HepG2 (cell line): ENCODE measurements at regions not wholly inside any gene's neighbourhood (a gene's known extent, or its start where the extent isn't known, plus 50 kb on each side); places are given as distances from the start of the nearest gene placed in this dataset.

ENCODE experiments used
- ATAC-seq: fragments of 200-7000 bp; cut with Tn5 transposase; 3 replicates; pipeline ENCODE4 v1.9.1; 2020; ENCODE audit warnings: mild to moderate bottlenecking, moderate library complexity
- BruUV-seq: library from RNA; stranded (reverse); fragments of 400-500 nt; replicated peaks from 2 replicates; lab custom pipeline; 2021; lab: Mats Ljungman, UMichigan
- CTCF ChIA-PET: fragments of 300-600 bp; formaldehyde crosslinking; extraction: SDS; loops from one replicate; lab custom pipeline; 2021; ENCODE audit warnings: low total read pairs, inconsistent platforms, low intra/inter-chr PET ratio; lab: Yijun Ruan, JAX
- POLR2A ChIA-PET: fragments of 350-600 bp; sonication (Branson Sonifier 250); formaldehyde crosslinking; loops from one replicate; lab custom pipeline; 2020; ENCODE audit warnings: antibody characterized with exemption, inconsistent platforms; lab: Yijun Ruan, JAX
- DNase-seq: peaks from one replicate; pipeline ENCODE4 v3.0.0-alpha.2; 2015; ENCODE audit warnings: low spot score
- FAIRE-seq: peaks from 3 replicates; lab custom pipeline; 2011; peaks lifted over from hg19 to GRCh38; lab: Jason Lieb, UNC
- H2AFZ ChIP-seq: one replicate; pipeline ENCODE4 v1.6.1; 2011; ENCODE audit warnings: low read length, inconsistent platforms
- H3K27ac ChIP-seq: fragments of 300-600 bp; 3 replicates; pipeline ENCODE4 v1.8.0; 2011; ENCODE audit warnings: mixed run types, mild to moderate bottlenecking, mixed read lengths, low read length, inconsistent platforms; ENCODE audit not compliant: insufficient read depth; ENCODE audit errors: extremely low read length
- H3K27me3 ChIP-seq, 2 experiments: fragments of 200-600 bp in 1 of 2; 2 replicates in 1 of 2; 3 replicates in 1 of 2; pipeline versions ENCODE4 v1.6.0 to v1.8.0; 2011; ENCODE audit warnings: low read length in 2 of 2, mild to moderate bottlenecking in 2 of 2, moderate library complexity in 2 of 2, inconsistent platforms in 1 of 2; ENCODE audit not compliant: insufficient read depth in 2 of 2, control insufficient read depth in 1 of 2
- H3K36me3 ChIP-seq, 2 experiments: fragments of 200-600 bp in 1 of 2; replicated peaks in 1 of 2; 2 replicates in 1 of 2; 3 replicates in 1 of 2; pipeline versions ENCODE4 v1.5.1 to v1.8.0; 2011; ENCODE audit warnings: low read length in 2 of 2, inconsistent platforms in 1 of 2; ENCODE audit not compliant: insufficient read depth in 2 of 2, control insufficient read depth in 1 of 2
- H3K4me1 ChIP-seq: 2 replicates; pipeline ENCODE4 v1.5.1; 2012; ENCODE audit warnings: low read length, inconsistent platforms; ENCODE audit not compliant: insufficient read depth
- H3K4me2 ChIP-seq: 2 replicates; pipeline ENCODE4 v1.6.0; 2011; ENCODE audit warnings: low read depth, low read length, inconsistent platforms
- H3K4me3 ChIP-seq, 3 experiments: fragments of 200-600 bp in 1 of 3; sonication (generic), shearing (Covaris generic) in 1 of 3; replicated peaks in 1 of 3; 2 replicates each; pipeline ENCODE4 v1.5.1; 2011 to 2016; ENCODE audit warnings: low read length in 3 of 3, inconsistent platforms in 2 of 3, low read depth in 2 of 3, mild to moderate bottlenecking in 2 of 3, control low read depth in 1 of 3, mixed read lengths in 1 of 3; ENCODE audit not compliant: insufficient read depth in 1 of 3
- H3K79me2 ChIP-seq: one replicate; pipeline ENCODE4 v1.6.1; 2011; ENCODE audit warnings: low read length, inconsistent platforms; ENCODE audit not compliant: insufficient read depth
- H3K9ac ChIP-seq: 2 replicates; pipeline ENCODE4 v1.6.0; 2011; ENCODE audit warnings: mild to moderate bottlenecking, low read depth, low read length, inconsistent platforms; ENCODE audit not compliant: insufficient read depth
- H3K9me3 ChIP-seq: 2 replicates; pipeline ENCODE4 v1.5.1; 2012; ENCODE audit warnings: mild to moderate bottlenecking, low read length
- H4K20me1 ChIP-seq: 2 replicates; pipeline ENCODE4 v1.6.0; 2011; ENCODE audit warnings: inconsistent platforms, mild to moderate bottlenecking, low read length, moderate library complexity; ENCODE audit not compliant: insufficient read depth
- ATF5 ChIP-seq: sonication (generic); formaldehyde crosslinking; IDR thresholded peaks from 2 replicates; pipeline ENCODE4 v1.4.0; 2020; ENCODE audit warnings: mild to moderate bottlenecking, low read depth, missing genetic modification reagents
- DR1 ChIP-seq: sonication (generic); formaldehyde crosslinking; IDR thresholded peaks from 2 replicates; pipeline ENCODE4 v1.8.0; 2021; ENCODE audit warnings: mild to moderate bottlenecking, missing genetic modification reagents, inconsistent platforms
- ISX ChIP-seq: sonication (generic); formaldehyde crosslinking; conservative IDR thresholded peaks from 2 replicates; pipeline ENCODE4 v1.5.0; 2020; ENCODE audit warnings: missing genetic modification reagents
- MXD4 ChIP-seq: IDR thresholded peaks from 2 replicates; pipeline ENCODE4 v1.6.1; 2016; ENCODE audit warnings: mild to moderate bottlenecking, missing biosample characterization, missing genetic modification reagents
- PHF20 ChIP-seq: sonication (generic); formaldehyde crosslinking; IDR thresholded peaks from 2 replicates; pipeline ENCODE4 v1.5.0; 2020; ENCODE audit warnings: mild to moderate bottlenecking, missing genetic modification reagents
- XRCC5 ChIP-seq: fragments of 200-400 bp; formaldehyde crosslinking; optimal IDR thresholded peaks from 2 replicates; pipeline ENCODE3; 2017; ENCODE audit warnings: mild to moderate bottlenecking, low read length
- ZBTB43 ChIP-seq: sonication (generic); formaldehyde crosslinking; conservative IDR thresholded peaks from 2 replicates; pipeline ENCODE4 v1.4.0; 2020; ENCODE audit warnings: missing genetic modification reagents
- ZEB1 ChIP-seq: IDR thresholded peaks from 2 replicates; pipeline ENCODE4 v1.6.1; 2012; ENCODE audit warnings: mild to moderate bottlenecking, low read depth, inconsistent platforms; ENCODE audit not compliant: insufficient replicate concordance
- ZKSCAN1 ChIP-seq: fragments of 150-350 bp; IDR thresholded peaks from 2 replicates; pipeline ENCODE4 v1.6.1; 2014; ENCODE audit warnings: low read length
- ZNF10 ChIP-seq: sonication (generic); formaldehyde crosslinking; IDR thresholded peaks from 2 replicates; pipeline ENCODE4 v1.4.0; 2020; ENCODE audit warnings: mild to moderate bottlenecking, low read depth, missing genetic modification reagents, borderline replicate concordance
- ZNF232 ChIP-seq: sonication (generic); formaldehyde crosslinking; IDR thresholded peaks from 2 replicates; pipeline ENCODE4 v1.4.0; 2020; ENCODE audit warnings: missing genetic modification reagents, borderline replicate concordance
- ZNF33B ChIP-seq: sonication (generic); formaldehyde crosslinking; IDR thresholded peaks from 2 replicates; pipeline ENCODE4 v1.5.1; 2020; ENCODE audit warnings: mild to moderate bottlenecking, missing genetic modification reagents
- WGBS: methylation state at CpG from one replicate; pipeline ENCODE4 v1.1.6; 2017; ENCODE audit warnings: low lambda C conversion rate; 5-methylcytosine and 5-hydroxymethylcytosine counted together
- in situ Hi-C: cut with HindIII; loops from 2 replicates; pipeline ENCODE4 v1.10.0; 2017; ENCODE audit warnings: low pct_unique_long_range_greater_than_20kb; ENCODE audit not compliant: extremely low pct_ligation_motif_present
- intact Hi-C: fragments of 100-400 bp; cut with micrococcal nuclease; formaldehyde crosslinking; loops from one replicate; pipeline ENCODE4 v1.10.0; 2022; ENCODE audit not compliant: unreplicated experiment
- TF ChIP-seq, protein P1 (sequence below): sonication (generic); formaldehyde crosslinking; conservative IDR thresholded peaks from 2 replicates; pipeline ENCODE4 v1.8.1; 2023; ENCODE audit warnings: missing genetic modification reagents
- TF ChIP-seq, protein P2 (sequence below): IDR thresholded peaks from 2 replicates; pipeline ENCODE4 v1.6.1; 2016; ENCODE audit warnings: mild to moderate bottlenecking, missing biosample characterization, missing genetic modification reagents
- TF ChIP-seq, protein P3 (sequence below): sonication (generic); formaldehyde crosslinking; IDR thresholded peaks from 2 replicates; pipeline ENCODE4 v1.4.0; 2020; ENCODE audit warnings: missing genetic modification reagents

GRCh38 chr1:34275150-34275549 lies 98.4 kb downstream of the C1orf94 start:
- Histone ChIP-seq H4K20me1 (no peaks in the 10 kb centered on the region), H2AFZ (no peak overlapping the region), H3K9ac (no peak overlapping the region), H3K27me3 (no peaks in the 10 kb centered on the region), H3K4me1 (no peaks in the 10 kb centered on the region), H3K79me2 (no peaks in the 10 kb centered on the region), H3K36me3 (no peaks in the 10 kb centered on the region), H3K4me3 (no peak overlapping the region), H3K27ac (no peak overlapping the region), H3K4me2 (no peak overlapping the region), H3K9me3 (peaks cover 4% of the 10 kb centered on the region; the same call in 1 of the 2 replicates)
- in situ Hi-C loops (no loop called here), intact Hi-C loops (no loop called here)
- peak; percentile 79 for TF ChIP-seq ZKSCAN1
- TF ChIP-seq, protein P1, sequence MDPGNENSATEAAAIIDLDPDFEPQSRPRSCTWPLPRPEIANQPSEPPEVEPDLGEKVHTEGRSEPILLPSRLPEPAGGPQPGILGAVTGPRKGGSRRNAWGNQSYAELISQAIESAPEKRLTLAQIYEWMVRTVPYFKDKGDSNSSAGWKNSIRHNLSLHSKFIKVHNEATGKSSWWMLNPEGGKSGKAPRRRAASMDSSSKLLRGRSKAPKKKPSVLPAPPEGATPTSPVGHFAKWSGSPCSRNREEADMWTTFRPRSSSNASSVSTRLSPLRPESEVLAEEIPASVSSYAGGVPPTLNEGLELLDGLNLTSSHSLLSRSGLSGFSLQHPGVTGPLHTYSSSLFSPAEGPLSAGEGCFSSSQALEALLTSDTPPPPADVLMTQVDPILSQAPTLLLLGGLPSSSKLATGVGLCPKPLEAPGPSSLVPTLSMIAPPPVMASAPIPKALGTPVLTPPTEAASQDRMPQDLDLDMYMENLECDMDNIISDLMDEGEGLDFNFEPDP (CRISPR knock-in tag): no peak
- BruUV-seq: no TSS peak
- ChIA-PET POLR2A (no interaction called here), CTCF (no interaction called here)
- FAIRE-seq (no peak), ATAC-seq (no peak), DNase-seq (no peak)
- 7% methylated on average over 3 of the region's 3 CpGs for WGBS

DNA sequence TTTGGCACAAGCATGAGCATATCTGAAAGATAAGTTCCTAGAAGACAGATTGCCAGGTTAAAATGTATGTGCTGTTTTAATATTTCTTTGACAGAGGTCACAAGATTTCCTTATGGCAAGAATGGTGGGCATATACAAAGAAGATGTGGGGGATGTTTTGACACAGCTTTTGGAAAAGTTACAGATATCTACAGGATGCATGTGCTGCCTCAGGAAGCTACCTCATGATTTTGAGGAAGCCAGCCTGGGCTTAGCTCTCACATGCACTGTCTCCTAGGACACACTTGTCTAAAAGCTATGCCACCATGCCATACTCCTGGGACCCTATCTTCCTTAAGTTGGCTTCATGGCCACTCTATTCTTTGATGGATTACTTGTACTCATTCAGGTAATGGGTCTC lies 99.9 kb downstream of the C1orf94 start:
- TF ChIP-seq XRCC5 (no peak), ATF5 (CRISPR knock-in tag) (no peak), MXD4 (CRISPR knock-in tag) (no peak), ZBTB43 (no peak), DR1 (no peak), ZNF10 (no peak), ISX (CRISPR knock-in tag) (no peak), ZEB1 (no peak), PHF20 (CRISPR knock-in tag) (no peak), ZNF232 (CRISPR knock-in tag) (no peak), ZNF33B (CRISPR knock-in tag) (no peak)
- TF ChIP-seq, protein P2, sequence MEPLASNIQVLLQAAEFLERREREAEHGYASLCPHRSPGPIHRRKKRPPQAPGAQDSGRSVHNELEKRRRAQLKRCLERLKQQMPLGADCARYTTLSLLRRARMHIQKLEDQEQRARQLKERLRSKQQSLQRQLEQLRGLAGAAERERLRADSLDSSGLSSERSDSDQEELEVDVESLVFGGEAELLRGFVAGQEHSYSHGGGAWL (CRISPR knock-in tag): no peak
- TF ChIP-seq, protein P3, sequence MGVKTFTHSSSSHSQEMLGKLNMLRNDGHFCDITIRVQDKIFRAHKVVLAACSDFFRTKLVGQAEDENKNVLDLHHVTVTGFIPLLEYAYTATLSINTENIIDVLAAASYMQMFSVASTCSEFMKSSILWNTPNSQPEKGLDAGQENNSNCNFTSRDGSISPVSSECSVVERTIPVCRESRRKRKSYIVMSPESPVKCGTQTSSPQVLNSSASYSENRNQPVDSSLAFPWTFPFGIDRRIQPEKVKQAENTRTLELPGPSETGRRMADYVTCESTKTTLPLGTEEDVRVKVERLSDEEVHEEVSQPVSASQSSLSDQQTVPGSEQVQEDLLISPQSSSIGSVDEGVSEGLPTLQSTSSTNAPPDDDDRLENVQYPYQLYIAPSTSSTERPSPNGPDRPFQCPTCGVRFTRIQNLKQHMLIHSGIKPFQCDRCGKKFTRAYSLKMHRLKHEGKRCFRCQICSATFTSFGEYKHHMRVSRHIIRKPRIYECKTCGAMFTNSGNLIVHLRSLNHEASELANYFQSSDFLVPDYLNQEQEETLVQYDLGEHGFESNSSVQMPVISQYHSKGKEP (CRISPR knock-in tag): no peak
- CTCF ChIA-PET: no interaction called here
- Histone ChIP-seq H3K36me3 (no peaks in the 10 kb centered on the region), H3K4me2 (no peak overlapping the region), H3K4me3 (no peak overlapping the region), H3K9me3 (no peaks in the 10 kb centered on the region; the same call in 1 of the 2 replicates), H3K79me2 (no peaks in the 10 kb centered on the region), H4K20me1 (no peaks in the 10 kb centered on the region), H3K27ac (no peak overlapping the region), H2AFZ (no peak overlapping the region), H3K4me1 (no peaks in the 10 kb centered on the region), H3K9ac (no peak overlapping the region), H3K27me3 (no peaks in the 10 kb centered on the region)
- POLR2A ChIA-PET: no interaction called here
- intact Hi-C loops (no loop called here), in situ Hi-C loops (no loop called here)
- BruUV-seq: no TSS peak
- DNase-seq (no peak), FAIRE-seq (no peak), ATAC-seq (no peak)
